ENCODE measurements at regions not wholly inside any gene's neighbourhood (a gene's known extent, or its start where the extent isn't known, plus 50 kb on each side); places are given as distances from the start of the nearest gene placed in this dataset.

- H3F3A ChIP-seq (ENCODE audit: control insufficient read depth, insufficient read depth) = no peaks in the 10 kb centered on the region
- no peaks in the 10 kb centered on the region for H3K27me3 ChIP-seq (ENCODE audit: control insufficient read depth, low read length)
- H3K79me2 ChIP-seq (ENCODE audit: control insufficient read depth, low read length) = no peaks in the 10 kb centered on the region
- no peaks in the 10 kb centered on the region for H3K36me3 ChIP-seq (ENCODE audit: control insufficient read depth, low read length)
- no peaks in the 10 kb centered on the region for H4K20me1 ChIP-seq (ENCODE audit: control insufficient read depth, insufficient read depth, low read depth, low read length)
- TF ChIP-seq CTCF (IDR thresholded peaks at IDR 0.05; ENCODE audit: low read depth, low read length, poor library complexity, severe bottlenecking) (no peak), EZH2phosphoT487 (IDR thresholded peaks at IDR 0.05; ENCODE audit: borderline replicate concordance, low read length) (no peak)
- no peak overlapping the region for H3K4me2 ChIP-seq (ENCODE audit: low read length)
- H3K4me3 ChIP-seq (ENCODE audit: low read length) = no peak overlapping the region
- no peaks in the 10 kb centered on the region for H3K9me3 ChIP-seq (ENCODE audit: control insufficient read depth, insufficient read depth, low read length)
- H3K4me1 ChIP-seq (ENCODE audit: control insufficient read depth, low read length) = no peaks in the 10 kb centered on the region
- no peak overlapping the region for H3K27ac ChIP-seq (ENCODE audit: low read depth, low read length)
- H3K9me2 ChIP-seq (replicated peaks; ENCODE audit: control insufficient read depth, low read length) = no peaks in the 10 kb centered on the region
Observed at GRCh38 chr14:87079416-87079815, 913.6 kb downstream of the GALC start.

GRCh38 chr14:87076922-87077321, 916.1 kb downstream of the GALC start:
- no peaks in the 10 kb centered on the region for H3K9me3 ChIP-seq (ENCODE audit: control insufficient read depth, insufficient read depth, low read length)
- no peak for TF ChIP-seq CTCF (IDR thresholded peaks at IDR 0.05; ENCODE audit: low read depth, low read length, poor library complexity, severe bottlenecking)
- no peak for TF ChIP-seq EZH2phosphoT487 (IDR thresholded peaks at IDR 0.05; ENCODE audit: borderline replicate concordance, low read length)

GRCh38 chr14:87076146-87076545, 916.8 kb downstream of the GALC start:
- Histone ChIP-seq H3F3A (ENCODE audit: control insufficient read depth, insufficient read depth) (no peaks in the 10 kb centered on the region), H4K20me1 (ENCODE audit: control insufficient read depth, insufficient read depth, low read depth, low read length) (no peaks in the 10 kb centered on the region), H3K4me1 (ENCODE audit: control insufficient read depth, low read length) (no peaks in the 10 kb centered on the region), H3K9me3 (ENCODE audit: control insufficient read depth, insufficient read depth, low read length) (no peaks in the 10 kb centered on the region), H3K27me3 (ENCODE audit: control insufficient read depth, low read length) (no peaks in the 10 kb centered on the region), H3K27ac (ENCODE audit: low read depth, low read length) (no peak overlapping the region), H3K9me2 (replicated peaks; ENCODE audit: control insufficient read depth, low read length) (no peaks in the 10 kb centered on the region), H3K4me3 (ENCODE audit: low read length) (no peak overlapping the region), H3K4me2 (ENCODE audit: low read length) (no peak overlapping the region), H3K36me3 (ENCODE audit: control insufficient read depth, low read length) (no peaks in the 10 kb centered on the region), H3K79me2 (ENCODE audit: control insufficient read depth, low read length) (no peaks in the 10 kb centered on the region)
- TF ChIP-seq CTCF (IDR thresholded peaks at IDR 0.05; ENCODE audit: low read depth, low read length, poor library complexity, severe bottlenecking) (no peak), EZH2phosphoT487 (IDR thresholded peaks at IDR 0.05; ENCODE audit: borderline replicate concordance, low read length) (no peak)

More at GRCh38 chr14:87076922-87077321, 916.1 kb downstream of the GALC start:
- Histone ChIP-seq H4K20me1 (ENCODE audit: control insufficient read depth, insufficient read depth, low read depth, low read length) (no peaks in the 10 kb centered on the region), H3K27ac (ENCODE audit: low read depth, low read length) (no peak overlapping the region), H3K9me2 (replicated peaks; ENCODE audit: control insufficient read depth, low read length) (no peaks in the 10 kb centered on the region), H3K79me2 (ENCODE audit: control insufficient read depth, low read length) (no peaks in the 10 kb centered on the region), H3F3A (ENCODE audit: control insufficient read depth, insufficient read depth) (no peaks in the 10 kb centered on the region), H3K4me3 (ENCODE audit: low read length) (no peak overlapping the region), H3K4me2 (ENCODE audit: low read length) (no peak overlapping the region), H3K36me3 (ENCODE audit: control insufficient read depth, low read length) (no peaks in the 10 kb centered on the region), H3K4me1 (ENCODE audit: control insufficient read depth, low read length) (no peaks in the 10 kb centered on the region), H3K27me3 (ENCODE audit: control insufficient read depth, low read length) (no peaks in the 10 kb centered on the region)
